Testis (tissue), 2 donors: ENCODE measurements at regions not wholly inside any gene's neighbourhood (a gene's known extent, or its start where the extent isn't known, plus 50 kb on each side); places are given as distances from the start of the nearest gene placed in this dataset.

Experiments
- DNase-seq: peaks from one replicate; pipeline ENCODE4 v3.0.0-alpha.2; 2019
- H3K27ac ChIP-seq, 2 donors: fragments of 200-600 bp; sonication (generic); one replicate each; pipeline ENCODE4 v1.5.1; 2019
- H3K27me3 ChIP-seq: fragments of 200-600 bp; sonication (generic); one replicate; pipeline ENCODE4 v1.5.1; 2019
- H3K36me3 ChIP-seq: fragments of 200-600 bp; sonication (generic); one replicate; pipeline ENCODE4 v1.5.1; 2017; ENCODE audit warnings: low read depth; ENCODE audit errors: missing control alignments
- H3K4me1 ChIP-seq: fragments of 200-600 bp; sonication (generic); one replicate; pipeline ENCODE4 v1.5.1; 2019
- H3K4me3 ChIP-seq, 2 donors: fragments of 200-600 bp; sonication (generic); one replicate each; pipeline ENCODE4 v1.5.1; 2017 to 2019
- H3K9me3 ChIP-seq: fragments of 200-600 bp; sonication (generic); one replicate; pipeline ENCODE4 v1.5.1; 2017
- CTCF ChIP-seq, 3 experiments: fragments of 450-650 bp in 2 of 3; fragments of 200-600 bp in 1 of 3; sonication (generic) in 1 of 3; IDR thresholded peaks; one replicate each; pipeline ENCODE4 v1.5.1; 2016 to 2019; ENCODE audit warnings: antibody characterized with exemption in 3 of 3, mild to moderate bottlenecking in 2 of 3, moderate library complexity in 1 of 3
- POLR2A ChIP-seq: fragments of 450-650 bp; IDR thresholded peaks from one replicate; pipeline ENCODE4 v1.6.1; 2017; ENCODE audit warnings: antibody characterized with exemption, mild to moderate bottlenecking, moderate library complexity
- WGBS, 2 donors: methylation state at CpG; one replicate each; pipeline ENCODE4 v1.1.5; 2018; 5-methylcytosine and 5-hydroxymethylcytosine counted together
- intact Hi-C: fragments of 100-400 bp; cut with DNase I; formaldehyde crosslinking; loops from one replicate; pipeline ENCODE4 v1.15.1; 2023; ENCODE audit warnings: low total_unique reads

GRCh38 chr12:124654666-124655047, 87.2 kb upstream of the NCOR2 start:
- TF ChIP-seq POLR2A (no peak), CTCF (IDR thresholded peaks at IDR 0.05) (no peak)
- intact Hi-C loops = no loop called here
- Histone ChIP-seq H3K27me3 (no peaks in the 10 kb centered on the region), H3K4me1 (peaks cover 33% of the 10 kb centered on the region), H3K9me3 (no peaks in the 10 kb centered on the region), H3K4me3 (no peak overlapping the region), H3K36me3 (no peaks in the 10 kb centered on the region), H3K27ac (peak overlapping the region; percentile 61 to 76)
- no peak for DNase-seq
- 40 to 53% methylated on average over 12 to 13 of the region's 13 CpGs for WGBS, 2 donors

GRCh38 chr12:124653169-124653931, 85.9 kb upstream of the NCOR2 start:
- intact Hi-C loops = no loop called here
- H3K4me1 ChIP-seq = peaks cover 33% of the 10 kb centered on the region
- TF ChIP-seq CTCF (IDR thresholded peaks at IDR 0.05) = no peak
- TF ChIP-seq POLR2A = no peak
- no peak overlapping the region for H3K4me3 ChIP-seq
- no peaks in the 10 kb centered on the region for H3K27me3 ChIP-seq
- peak overlapping the region in 1 of 2 donors; percentile 36 for H3K27ac ChIP-seq
- no peaks in the 10 kb centered on the region for H3K36me3 ChIP-seq
- 38 to 44% methylated on average over 14 to 19 of the region's 19 CpGs for WGBS, 2 donors
- DNase-seq = no peak
- no peaks in the 10 kb centered on the region for H3K9me3 ChIP-seq

GRCh38 chr12:124652661-124653060, 85.2 kb upstream of the NCOR2 start:
- H3K4me1 ChIP-seq = peaks cover 33% of the 10 kb centered on the region
- H3K4me3 ChIP-seq = no peak overlapping the region
- no peak for DNase-seq
- H3K27ac ChIP-seq = peak overlapping the region in 1 of 2 donors; percentile 36
- H3K9me3 ChIP-seq = no peaks in the 10 kb centered on the region
- WGBS, 2 donors = 93 to 98% methylated on average over 8 to 9 of the region's 9 CpGs
- TF ChIP-seq CTCF (IDR thresholded peaks at IDR 0.05) = no peak
- no peaks in the 10 kb centered on the region for H3K36me3 ChIP-seq
- no peaks in the 10 kb centered on the region for H3K27me3 ChIP-seq
- intact Hi-C loops = no loop called here

- DNase-seq = no peak
- intact Hi-C loops = no loop called here
- no peaks in the 10 kb centered on the region for H3K9me3 ChIP-seq
- TF ChIP-seq CTCF (IDR thresholded peaks at IDR 0.05) (no peak), POLR2A (no peak)
- H3K27ac ChIP-seq = no peak overlapping the region
- H3K4me1 ChIP-seq = peaks cover 33% of the 10 kb centered on the region
- H3K36me3 ChIP-seq = no peaks in the 10 kb centered on the region
- WGBS, 2 donors = 66 to 84% methylated on average over 7 to 10 of the region's 10 CpGs
- no peaks in the 10 kb centered on the region for H3K27me3 ChIP-seq
- no peak overlapping the region for H3K4me3 ChIP-seq
Observed at GRCh38 chr12:124651516-124652273, 84.3 kb upstream of the NCOR2 start.
